LNCaP clone FGC (cell line): ENCODE measurements at regions not wholly inside any gene's neighbourhood (a gene's known extent, or its start where the extent isn't known, plus 50 kb on each side); places are given as distances from the start of the nearest gene placed in this dataset.
"Not testable (repeated sequence)": the region's sequence is repeated elsewhere in the genome, so short reads cannot be mapped to it uniquely, and the experiment has no call there.

Experiments
- DNase-seq: peaks from one replicate; pipeline ENCODE4 v3.0.0-alpha.2; 2011; ENCODE audit warnings: low read depth
- H3K4me3 ChIP-seq: 2 replicates; pipeline ENCODE4 v1.5.1; 2011; ENCODE audit warnings: mild to moderate bottlenecking, low read depth, low read length, control low read depth
- CTCF ChIP-seq: IDR thresholded peaks from 2 replicates; pipeline ENCODE4 v1.5.1; 2012; ENCODE audit warnings: mild to moderate bottlenecking; ENCODE audit not compliant: control insufficient read depth, insufficient read depth; ENCODE audit errors: extremely low read depth

- no peak for DNase-seq
- H3K4me3 ChIP-seq = no peak overlapping the region
- TF ChIP-seq CTCF = no peak
Measured at GRCh38 chr5:87741881-87742280, 329.2 kb upstream of the CCNH start.

- TF ChIP-seq CTCF = no peak
- DNase-seq = no peak
Measured at GRCh38 chr5:87735923-87736322, 323.2 kb upstream of the CCNH start.

GRCh38 chr5:87733897-87734296 lies 321.2 kb upstream of the CCNH start:
- H3K4me3 ChIP-seq = no peak overlapping the region
- no peak for TF ChIP-seq CTCF
- no peak for DNase-seq

More at GRCh38 chr5:87735923-87736322, 323.2 kb upstream of the CCNH start:
- no peak overlapping the region for H3K4me3 ChIP-seq

- DNase-seq = no peak
- H3K4me3 ChIP-seq = no peak overlapping the region
- TF ChIP-seq CTCF = no peak
Measured at GRCh38 chr5:87732875-87733768, 320.4 kb upstream of the CCNH start.

GRCh38 chr5:87729781-87730180 lies 317.1 kb upstream of the CCNH start:
- no peak overlapping the region for H3K4me3 ChIP-seq
- no peak for TF ChIP-seq CTCF
- DNase-seq = no peak

- no peak for DNase-seq
- no peak for TF ChIP-seq CTCF
Measured at GRCh38 chr5:87722286-87722685, 309.6 kb upstream of the CCNH start.

GRCh38 chr5:87718224-87718925 lies 305.6 kb upstream of the CCNH start:
- not testable (repeated sequence) for DNase-seq, H3K4me3 ChIP-seq

More at GRCh38 chr5:87722286-87722685, 309.6 kb upstream of the CCNH start:
- H3K4me3 ChIP-seq = no peak overlapping the region
